Endothelial cell (in vitro differentiated cells): ENCODE measurements at regions not wholly inside any gene's neighbourhood (a gene's known extent, or its start where the extent isn't known, plus 50 kb on each side); places are given as distances from the start of the nearest gene placed in this dataset.

Source experiments
- DNase-seq: peaks from one replicate; pipeline ENCODE4 v3.0.0; 2021; ENCODE audit warnings: low spot score
- H3K27ac Mint-ChIP-seq: one replicate; pipeline ENCODE4 v1.8.0; 2021; ENCODE audit warnings: mixed read lengths, inconsistent platforms; ENCODE audit not compliant: unreplicated experiment
- H3K27me3 Mint-ChIP-seq: one replicate; pipeline ENCODE4 v1.8.0; 2021; ENCODE audit warnings: mild to moderate bottlenecking, moderate library complexity, mixed read lengths, inconsistent platforms; ENCODE audit not compliant: unreplicated experiment
- H3K36me3 Mint-ChIP-seq: one replicate; pipeline ENCODE4 v1.8.0; 2021; ENCODE audit warnings: mild to moderate bottlenecking, low read depth, mixed read lengths, inconsistent platforms; ENCODE audit not compliant: unreplicated experiment
- H3K4me1 Mint-ChIP-seq: one replicate; pipeline ENCODE4 v1.8.0; 2021; ENCODE audit warnings: mild to moderate bottlenecking, mixed read lengths, inconsistent platforms; ENCODE audit not compliant: unreplicated experiment
- H3K4me3 Mint-ChIP-seq: one replicate; pipeline ENCODE4 v1.8.0; 2021; ENCODE audit warnings: mild to moderate bottlenecking, mixed read lengths, inconsistent platforms; ENCODE audit not compliant: unreplicated experiment
- H3K9me3 Mint-ChIP-seq: one replicate; pipeline ENCODE4 v1.8.0; 2021; ENCODE audit warnings: mixed read lengths, inconsistent platforms; ENCODE audit not compliant: unreplicated experiment
- CTCF ChIP-seq: fragments of 200-600 bp; sonication (generic); IDR thresholded peaks from one replicate; pipeline ENCODE4 v1.5.0; 2021; ENCODE audit warnings: antibody characterized with exemption; ENCODE audit not compliant: unreplicated experiment

- H3K27ac Mint-ChIP-seq = no peak overlapping the region
- no peaks in the 10 kb centered on the region for H3K4me1 Mint-ChIP-seq
- no peak for TF ChIP-seq CTCF
- no peaks in the 10 kb centered on the region for H3K27me3 Mint-ChIP-seq
- no peaks in the 10 kb centered on the region for H3K9me3 Mint-ChIP-seq
- DNase-seq = no peak
- H3K36me3 Mint-ChIP-seq = no peaks in the 10 kb centered on the region
- H3K4me3 Mint-ChIP-seq = no peak overlapping the region
These were observed 1670.1 kb upstream of the CDH9 start for GRCh38 chr5:28708472-28708871.

GRCh38 chr5:28707706-28708105, 1669.3 kb upstream of the CDH9 start:
- Mint-ChIP-seq H3K4me1 (no peaks in the 10 kb centered on the region), H3K4me3 (no peak overlapping the region), H3K27me3 (no peaks in the 10 kb centered on the region), H3K36me3 (no peaks in the 10 kb centered on the region), H3K9me3 (no peaks in the 10 kb centered on the region), H3K27ac (no peak overlapping the region)
- TF ChIP-seq CTCF = no peak
- DNase-seq = no peak

GRCh38 chr5:28703651-28704260, 1665.4 kb upstream of the CDH9 start:
- H3K9me3 Mint-ChIP-seq = no peaks in the 10 kb centered on the region
- no peak overlapping the region for H3K27ac Mint-ChIP-seq
- no peak overlapping the region for H3K4me3 Mint-ChIP-seq
- no peaks in the 10 kb centered on the region for H3K27me3 Mint-ChIP-seq
- no peaks in the 10 kb centered on the region for H3K4me1 Mint-ChIP-seq
- TF ChIP-seq CTCF = no peak
- no peaks in the 10 kb centered on the region for H3K36me3 Mint-ChIP-seq
- DNase-seq = no peak

GRCh38 chr5:28691526-28691925, 1653.1 kb upstream of the CDH9 start:
- no peak for DNase-seq
- no peak for TF ChIP-seq CTCF
- no peaks in the 10 kb centered on the region for H3K27me3 Mint-ChIP-seq
- no peaks in the 10 kb centered on the region for H3K9me3 Mint-ChIP-seq
- no peak overlapping the region for H3K4me3 Mint-ChIP-seq
- H3K4me1 Mint-ChIP-seq = no peaks in the 10 kb centered on the region
- no peak overlapping the region for H3K27ac Mint-ChIP-seq
- no peaks in the 10 kb centered on the region for H3K36me3 Mint-ChIP-seq

- no peak overlapping the region for H3K27ac Mint-ChIP-seq
- no peak for TF ChIP-seq CTCF
- H3K36me3 Mint-ChIP-seq = no peaks in the 10 kb centered on the region
- H3K27me3 Mint-ChIP-seq = no peaks in the 10 kb centered on the region
- no peak overlapping the region for H3K4me3 Mint-ChIP-seq
- DNase-seq = no peak
- no peaks in the 10 kb centered on the region for H3K9me3 Mint-ChIP-seq
- no peaks in the 10 kb centered on the region for H3K4me1 Mint-ChIP-seq
These were observed 1647.4 kb upstream of the CDH9 start for GRCh38 chr5:28685794-28686193.
